GM12878 (cell line): ENCODE measurements at regions not wholly inside any gene's neighbourhood (a gene's known extent, or its start where the extent isn't known, plus 50 kb on each side); places are given as distances from the start of the nearest gene placed in this dataset.

Source experiments
- ATAC-seq: fragments of 200-7000 bp; cut with Tn5 transposase; 3 replicates; pipeline ENCODE4 v1.9.1; 2020; ENCODE audit warnings: mild to moderate bottlenecking, moderate library complexity
- BruUV-seq: library from RNA; stranded (reverse); fragments of 400-500 nt; replicated peaks from 2 replicates; lab custom pipeline; 2021; lab: Mats Ljungman, UMichigan
- CTCF ChIA-PET: fragments of 300-600 bp; sonication (Branson Sonifier 250); formaldehyde crosslinking; extraction: SDS; loops from one replicate; lab custom pipeline; 2021; ENCODE audit warnings: inconsistent platforms; lab: Yijun Ruan, JAX
- POLR2A ChIA-PET: fragments of 350-600 bp; formaldehyde crosslinking; extraction: SDS; loops from one replicate; lab custom pipeline; 2021; ENCODE audit warnings: inconsistent platforms; lab: Charles Lee
- RAD21 ChIA-PET: fragments of 300-600 bp; sonication (Branson Sonifier 250); formaldehyde crosslinking; loops from one replicate; lab custom pipeline; 2023; ENCODE audit warnings: antibody characterized with exemption; ENCODE audit not compliant: unreplicated experiment; lab: Charles Lee
- SMC1A ChIA-PET: fragments of 300-600 bp; sonication (Branson Sonifier 250); formaldehyde crosslinking; loops from one replicate; lab custom pipeline; 2023; ENCODE audit not compliant: unreplicated experiment, uncharacterized antibody; lab: Charles Lee
- DNase-seq: peaks from one replicate; pipeline ENCODE4 v3.0.0-alpha.2; 2011; ENCODE audit warnings: low read depth, low spot score
- FAIRE-seq: peaks from 3 replicates; lab custom pipeline; 2011; peaks lifted over from hg19 to GRCh38; lab: Jason Lieb, UNC
- H2AFZ ChIP-seq: 2 replicates; pipeline ENCODE4 v1.6.0; 2011; ENCODE audit warnings: low read depth, low read length, control low read depth; ENCODE audit not compliant: control insufficient read depth
- H3K27ac ChIP-seq: 2 replicates; pipeline ENCODE4 v1.5.1; 2011; ENCODE audit warnings: control low read depth; ENCODE audit not compliant: control insufficient read depth, insufficient read depth
- H3K27me3 ChIP-seq, 2 experiments: replicated peaks in 1 of 2; 2 replicates each; pipeline versions ENCODE4 v1.6.0 to v1.6.1; 2011; ENCODE audit warnings: low read length in 1 of 2; ENCODE audit not compliant: control insufficient read depth in 2 of 2, insufficient read depth in 2 of 2
- H3K36me3 ChIP-seq, 2 experiments: 2 replicates each; pipeline ENCODE4 v1.5.1; 2011; ENCODE audit warnings: low read length in 1 of 2; ENCODE audit not compliant: control insufficient read depth in 2 of 2, insufficient read depth in 2 of 2
- H3K4me1 ChIP-seq: 2 replicates; pipeline ENCODE4 v1.6.1; 2011; ENCODE audit warnings: mild to moderate bottlenecking, low read length, moderate library complexity, mixed read lengths; ENCODE audit not compliant: control insufficient read depth, insufficient read depth
- H3K4me2 ChIP-seq: 2 replicates; pipeline ENCODE4 v1.6.0; 2011; ENCODE audit warnings: control low read depth; ENCODE audit not compliant: control insufficient read depth, insufficient read depth
- H3K4me3 ChIP-seq: fragments of 200-600 bp; sonication (generic); 2 replicates; pipeline ENCODE4 v1.5.1; 2016
- H3K79me2 ChIP-seq: 2 replicates; pipeline ENCODE4 v1.6.0; 2011; ENCODE audit warnings: low read length; ENCODE audit not compliant: control insufficient read depth, insufficient read depth
- H3K9ac ChIP-seq: 2 replicates; pipeline ENCODE4 v1.8.0; 2011; ENCODE audit warnings: low read length, control low read depth, mixed read lengths; ENCODE audit not compliant: control insufficient read depth, insufficient read depth
- H3K9me3 ChIP-seq: replicated peaks from 3 replicates; pipeline ENCODE4 v1.5.1; 2011; ENCODE audit warnings: mild to moderate bottlenecking, low read length; ENCODE audit not compliant: control insufficient read depth, insufficient read depth
- H4K20me1 ChIP-seq: 2 replicates; pipeline ENCODE4 v1.6.0; 2011; ENCODE audit not compliant: control insufficient read depth, insufficient read depth
- BMI1 ChIP-seq: fragments of 450-650 bp; IDR thresholded peaks from 2 replicates; pipeline ENCODE4 v1.6.1; 2016; ENCODE audit warnings: mild to moderate bottlenecking, moderate library complexity, borderline replicate concordance
- CBFB ChIP-seq: IDR thresholded peaks from 2 replicates; pipeline ENCODE4 v1.6.1; 2016; ENCODE audit warnings: antibody characterized with exemption, low read depth
- ESRRA ChIP-seq: IDR thresholded peaks from 2 replicates; pipeline ENCODE4 v1.6.1; 2012; ENCODE audit warnings: mild to moderate bottlenecking, low read length, improper control_type of control experiment
- GATAD2B ChIP-seq: fragments of 450-650 bp; conservative IDR thresholded peaks from 2 replicates; pipeline ENCODE4 v1.6.1; 2017; ENCODE audit warnings: low read depth, mild to moderate bottlenecking, moderate library complexity
- JUNB ChIP-seq: IDR thresholded peaks from 2 replicates; pipeline ENCODE4 v1.6.1; 2016; ENCODE audit warnings: antibody characterized with exemption, mild to moderate bottlenecking
- JUND ChIP-seq: IDR thresholded peaks from 2 replicates; pipeline ENCODE4 v1.6.1; 2012; ENCODE audit warnings: low read depth, mild to moderate bottlenecking, low read length, improper control_type of control experiment, moderate library complexity
- MTA2 ChIP-seq: fragments of 450-650 bp; IDR thresholded peaks from 2 replicates; pipeline ENCODE4 v1.6.1; 2016; ENCODE audit warnings: low read depth, mild to moderate bottlenecking, moderate library complexity
- SPI1 ChIP-seq: IDR thresholded peaks from 2 replicates; pipeline ENCODE4 v1.6.1; 2011; ENCODE audit warnings: low read depth, mild to moderate bottlenecking, low read length, moderate library complexity, borderline replicate concordance; ENCODE audit not compliant: insufficient read depth
- TCF12 ChIP-seq: IDR thresholded peaks from 2 replicates; pipeline ENCODE4 v1.6.1; 2011; ENCODE audit warnings: low read depth, mild to moderate bottlenecking, low read length
- ZSCAN29 ChIP-seq: fragments of 450-650 bp; IDR thresholded peaks from 2 replicates; pipeline ENCODE4 v1.6.1; 2017; ENCODE audit warnings: mild to moderate bottlenecking, moderate library complexity
- WGBS: methylation state at CpG from one replicate; pipeline ENCODE4 v1.1.6; 2016; ENCODE audit warnings: low lambda C conversion rate; ENCODE audit not compliant: insufficient replicate concordance, insufficient coverage; ENCODE audit errors: missing lambda C conversion rate; 5-methylcytosine and 5-hydroxymethylcytosine counted together
- in situ Hi-C: fragments of 300-500 bp; cut with MboI; formaldehyde crosslinking; loops from 9 replicates; pipeline ENCODE4 v1.14.3; 2018; ENCODE audit warnings: mixed read lengths
- intact Hi-C: fragments of 100-400 bp; cut with micrococcal nuclease; formaldehyde crosslinking; loops from one replicate; pipeline ENCODE4 v1.14.2; 2022; ENCODE audit not compliant: unreplicated experiment
- TF ChIP-seq, protein P1 (sequence below): IDR thresholded peaks from 2 replicates; pipeline ENCODE4 v1.6.1; 2011; ENCODE audit warnings: borderline replicate concordance, low read depth, mild to moderate bottlenecking, moderate library complexity, mixed read lengths, low read length; ENCODE audit not compliant: insufficient read depth; ENCODE audit errors: extremely low read length
- TF ChIP-seq, protein P2 (sequence below): fragments of 450-650 bp; formaldehyde crosslinking; IDR thresholded peaks from 2 replicates; pipeline ENCODE4 v1.5.0; 2022; ENCODE audit warnings: mild to moderate bottlenecking, missing genetic modification characterization

DNA sequence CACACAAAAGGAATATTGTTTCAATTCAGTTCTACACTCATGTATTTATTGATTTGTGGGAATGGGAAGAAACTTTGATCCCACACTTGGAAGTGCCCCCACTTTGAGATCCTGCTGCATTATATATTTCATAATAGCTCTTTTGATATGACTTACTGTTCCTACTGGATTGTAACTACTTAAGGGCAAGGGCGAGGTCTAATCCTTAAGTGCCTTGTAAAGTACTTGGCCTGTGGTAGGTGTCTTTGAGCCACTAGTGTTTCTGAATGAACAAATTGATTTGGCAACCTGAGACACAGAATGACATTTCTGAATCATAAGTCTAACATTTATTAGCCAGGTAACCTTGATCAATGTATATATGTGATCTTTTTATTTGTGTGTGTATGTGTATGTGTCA lies 767.2 kb downstream of the RAB28 start:
- no peaks in the 10 kb centered on the region for H3K4me1 ChIP-seq
- H3K27me3 ChIP-seq: no peaks in the 10 kb centered on the region
- DNase-seq (no peak), ATAC-seq (no peak), FAIRE-seq (no peak)
- intact Hi-C loops (no loop called here), in situ Hi-C loops (no loop called here)
- H3K9me3 ChIP-seq: no peaks in the 10 kb centered on the region
- RAD21 ChIA-PET: no interaction called here
- no peaks in the 10 kb centered on the region for H3K36me3 ChIP-seq
- no peaks in the 10 kb centered on the region for H3K79me2 ChIP-seq
- no peak overlapping the region for H2AFZ ChIP-seq
- no peak overlapping the region for H3K27ac ChIP-seq
- no peak overlapping the region for H3K4me2 ChIP-seq
- WGBS: 29% methylated on average over 1 of the region's 1 CpG
- no peak overlapping the region for H3K4me3 ChIP-seq
- BruUV-seq: no TSS peak
- SMC1A ChIA-PET: no interaction called here
- no peak overlapping the region for H3K9ac ChIP-seq
- CTCF ChIA-PET: no interaction called here
- POLR2A ChIA-PET: no interaction called here
- no peak for TF ChIP-seq TCF12
- TF ChIP-seq GATAD2B: no peak
- TF ChIP-seq BMI1: no peak
- TF ChIP-seq ESRRA: no peak
- no peak for TF ChIP-seq JUNB
- no peak for TF ChIP-seq JUND
- no peak for TF ChIP-seq CBFB
- TF ChIP-seq, protein P1, sequence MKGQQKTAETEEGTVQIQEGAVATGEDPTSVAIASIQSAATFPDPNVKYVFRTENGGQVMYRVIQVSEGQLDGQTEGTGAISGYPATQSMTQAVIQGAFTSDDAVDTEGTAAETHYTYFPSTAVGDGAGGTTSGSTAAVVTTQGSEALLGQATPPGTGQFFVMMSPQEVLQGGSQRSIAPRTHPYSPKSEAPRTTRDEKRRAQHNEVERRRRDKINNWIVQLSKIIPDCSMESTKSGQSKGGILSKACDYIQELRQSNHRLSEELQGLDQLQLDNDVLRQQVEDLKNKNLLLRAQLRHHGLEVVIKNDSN: no peak
- no peak for TF ChIP-seq SPI1
- TF ChIP-seq, protein P2, sequence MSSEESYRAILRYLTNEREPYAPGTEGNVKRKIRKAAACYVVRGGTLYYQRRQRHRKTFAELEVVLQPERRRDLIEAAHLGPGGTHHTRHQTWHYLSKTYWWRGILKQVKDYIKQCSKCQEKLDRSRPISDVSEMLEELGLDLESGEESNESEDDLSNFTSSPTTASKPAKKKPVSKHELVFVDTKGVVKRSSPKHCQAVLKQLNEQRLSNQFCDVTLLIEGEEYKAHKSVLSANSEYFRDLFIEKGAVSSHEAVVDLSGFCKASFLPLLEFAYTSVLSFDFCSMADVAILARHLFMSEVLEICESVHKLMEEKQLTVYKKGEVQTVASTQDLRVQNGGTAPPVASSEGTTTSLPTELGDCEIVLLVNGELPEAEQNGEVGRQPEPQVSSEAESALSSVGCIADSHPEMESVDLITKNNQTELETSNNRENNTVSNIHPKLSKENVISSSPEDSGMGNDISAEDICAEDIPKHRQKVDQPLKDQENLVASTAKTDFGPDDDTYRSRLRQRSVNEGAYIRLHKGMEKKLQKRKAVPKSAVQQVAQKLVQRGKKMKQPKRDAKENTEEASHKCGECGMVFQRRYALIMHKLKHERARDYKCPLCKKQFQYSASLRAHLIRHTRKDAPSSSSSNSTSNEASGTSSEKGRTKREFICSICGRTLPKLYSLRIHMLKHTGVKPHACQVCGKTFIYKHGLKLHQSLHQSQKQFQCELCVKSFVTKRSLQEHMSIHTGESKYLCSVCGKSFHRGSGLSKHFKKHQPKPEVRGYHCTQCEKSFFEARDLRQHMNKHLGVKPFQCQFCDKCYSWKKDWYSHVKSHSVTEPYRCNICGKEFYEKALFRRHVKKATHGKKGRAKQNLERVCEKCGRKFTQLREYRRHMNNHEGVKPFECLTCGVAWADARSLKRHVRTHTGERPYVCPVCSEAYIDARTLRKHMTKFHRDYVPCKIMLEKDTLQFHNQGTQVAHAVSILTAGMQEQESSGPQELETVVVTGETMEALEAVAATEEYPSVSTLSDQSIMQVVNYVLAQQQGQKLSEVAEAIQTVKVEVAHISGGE (CRISPR knock-in tag): no peak
- TF ChIP-seq MTA2: no peak
- no peak for TF ChIP-seq ZSCAN29
- no peaks in the 10 kb centered on the region for H4K20me1 ChIP-seq
